ENCODE measurements at regions not wholly inside any gene's neighbourhood (a gene's known extent, or its start where the extent isn't known, plus 50 kb on each side); places are given as distances from the start of the nearest gene placed in this dataset.

- POLR2A ChIA-PET = no interaction called here
- DNase-seq (ENCODE audit: low spot score) (no peak), ATAC-seq (no peak)
- no peak for TF ChIP-seq CREB1 (CRISPR knock-in tag; IDR thresholded peaks at IDR 0.05)
- TF ChIP-seq CBFB (CRISPR knock-in tag; IDR thresholded peaks at IDR 0.05; ENCODE audit: low read depth) = no peak
- TF ChIP-seq ZNF532 (CRISPR knock-in tag; IDR thresholded peaks at IDR 0.05; ENCODE audit: borderline replicate concordance) = no peak
- TF ChIP-seq SOX15 (CRISPR knock-in tag; IDR thresholded peaks at IDR 0.05) = no peak
- no peak for TF ChIP-seq ZMAT4 (CRISPR knock-in tag; IDR thresholded peaks at IDR 0.05)
- TF ChIP-seq PREB (CRISPR knock-in tag; IDR thresholded peaks at IDR 0.05; ENCODE audit: borderline replicate concordance) = no peak
- no peak for TF ChIP-seq ZNF138 (CRISPR knock-in tag; conservative IDR thresholded peaks at IDR 0.05)
- TF ChIP-seq OVOL2 (CRISPR knock-in tag; IDR thresholded peaks at IDR 0.05; ENCODE audit: borderline replicate concordance) = no peak
- no peak for TF ChIP-seq EMX1 (CRISPR knock-in tag; IDR thresholded peaks at IDR 0.05)
- no peak for TF ChIP-seq STAT6 (CRISPR knock-in tag; conservative IDR thresholded peaks at IDR 0.05; ENCODE audit: low read depth)
- TF ChIP-seq ZNF263 (CRISPR knock-in tag; IDR thresholded peaks at IDR 0.05; ENCODE audit: low read depth) = no peak
- TF ChIP-seq CREM (CRISPR knock-in tag; IDR thresholded peaks at IDR 0.05) = no peak
- no peak for TF ChIP-seq MYBL2 (CRISPR knock-in tag; IDR thresholded peaks at IDR 0.05)
- CTCF ChIA-PET = interaction anchor here (1.1 kb wide), 1 partner anchor 11 kb away, joined by 3 read pairs; no protein-coding TSS in a partner anchor
- H3K27ac Mint-ChIP-seq = no peak overlapping the region
- H3K27me3 Mint-ChIP-seq (ENCODE audit: low read depth) = no peaks in the 10 kb centered on the region
- H3K9me3 Mint-ChIP-seq = peaks cover 8% of the 10 kb centered on the region; the same call in 1 of the 2 replicates
- no peaks in the 10 kb centered on the region for H3K36me3 Mint-ChIP-seq
- no peak overlapping the region for H3K4me3 Mint-ChIP-seq
- H3K4me1 Mint-ChIP-seq = peaks cover 8% of the 10 kb centered on the region
These were observed 202.5 kb downstream of the VRK1 start for GRCh38 chr14:96999654-97000155.

DNA sequence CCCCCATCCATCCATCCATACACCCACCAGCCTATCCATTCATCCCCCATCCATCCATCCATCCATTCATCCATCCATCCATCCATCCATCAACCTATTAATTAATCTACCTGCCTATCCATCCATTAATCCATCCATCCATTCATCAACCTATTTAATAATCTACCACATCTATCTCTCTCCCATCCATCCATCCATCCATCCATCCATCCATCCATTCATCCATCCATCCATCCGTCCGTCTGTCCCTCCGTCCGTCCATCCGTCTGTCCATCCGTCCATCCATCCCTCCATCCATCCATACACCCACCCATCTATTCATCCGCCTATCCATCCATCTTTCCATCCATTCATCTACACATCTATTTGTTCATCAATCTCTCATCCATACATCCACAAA lies 205.3 kb downstream of the VRK1 start:
- Mint-ChIP-seq H3K9me3 (peaks cover 15% of the 10 kb centered on the region), H3K27ac (no peak overlapping the region), H3K27me3 (ENCODE audit: low read depth) (no peaks in the 10 kb centered on the region), H3K4me1 (no peaks in the 10 kb centered on the region), H3K36me3 (peaks cover 3% of the 10 kb centered on the region), H3K4me3 (no peak overlapping the region)
- POLR2A ChIA-PET = no interaction called here
- no peak for DNase-seq (ENCODE audit: low spot score)
- ATAC-seq = no peak
- CTCF ChIA-PET = no interaction called here
- TF ChIP-seq STAT6 (CRISPR knock-in tag; conservative IDR thresholded peaks at IDR 0.05; ENCODE audit: low read depth) = no peak
- TF ChIP-seq TEAD4 (CRISPR knock-in tag; IDR thresholded peaks at IDR 0.05) = no peak
- TF ChIP-seq JUN (CRISPR knock-in tag; IDR thresholded peaks at IDR 0.05) = no peak
- TF ChIP-seq, protein P1, sequence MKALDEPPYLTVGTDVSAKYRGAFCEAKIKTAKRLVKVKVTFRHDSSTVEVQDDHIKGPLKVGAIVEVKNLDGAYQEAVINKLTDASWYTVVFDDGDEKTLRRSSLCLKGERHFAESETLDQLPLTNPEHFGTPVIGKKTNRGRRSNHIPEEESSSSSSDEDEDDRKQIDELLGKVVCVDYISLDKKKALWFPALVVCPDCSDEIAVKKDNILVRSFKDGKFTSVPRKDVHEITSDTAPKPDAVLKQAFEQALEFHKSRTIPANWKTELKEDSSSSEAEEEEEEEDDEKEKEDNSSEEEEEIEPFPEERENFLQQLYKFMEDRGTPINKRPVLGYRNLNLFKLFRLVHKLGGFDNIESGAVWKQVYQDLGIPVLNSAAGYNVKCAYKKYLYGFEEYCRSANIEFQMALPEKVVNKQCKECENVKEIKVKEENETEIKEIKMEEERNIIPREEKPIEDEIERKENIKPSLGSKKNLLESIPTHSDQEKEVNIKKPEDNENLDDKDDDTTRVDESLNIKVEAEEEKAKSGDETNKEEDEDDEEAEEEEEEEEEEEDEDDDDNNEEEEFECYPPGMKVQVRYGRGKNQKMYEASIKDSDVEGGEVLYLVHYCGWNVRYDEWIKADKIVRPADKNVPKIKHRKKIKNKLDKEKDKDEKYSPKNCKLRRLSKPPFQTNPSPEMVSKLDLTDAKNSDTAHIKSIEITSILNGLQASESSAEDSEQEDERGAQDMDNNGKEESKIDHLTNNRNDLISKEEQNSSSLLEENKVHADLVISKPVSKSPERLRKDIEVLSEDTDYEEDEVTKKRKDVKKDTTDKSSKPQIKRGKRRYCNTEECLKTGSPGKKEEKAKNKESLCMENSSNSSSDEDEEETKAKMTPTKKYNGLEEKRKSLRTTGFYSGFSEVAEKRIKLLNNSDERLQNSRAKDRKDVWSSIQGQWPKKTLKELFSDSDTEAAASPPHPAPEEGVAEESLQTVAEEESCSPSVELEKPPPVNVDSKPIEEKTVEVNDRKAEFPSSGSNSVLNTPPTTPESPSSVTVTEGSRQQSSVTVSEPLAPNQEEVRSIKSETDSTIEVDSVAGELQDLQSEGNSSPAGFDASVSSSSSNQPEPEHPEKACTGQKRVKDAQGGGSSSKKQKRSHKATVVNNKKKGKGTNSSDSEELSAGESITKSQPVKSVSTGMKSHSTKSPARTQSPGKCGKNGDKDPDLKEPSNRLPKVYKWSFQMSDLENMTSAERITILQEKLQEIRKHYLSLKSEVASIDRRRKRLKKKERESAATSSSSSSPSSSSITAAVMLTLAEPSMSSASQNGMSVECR (CRISPR knock-in tag; IDR thresholded peaks at IDR 0.05; ENCODE audit: borderline replicate concordance) = no peak
- TF ChIP-seq MLX (CRISPR knock-in tag; IDR thresholded peaks at IDR 0.05) = no peak

All from WTC11 (cell line).